Transverse colon (tissue), 4 donors: ENCODE measurements at regions not wholly inside any gene's neighbourhood (a gene's known extent, or its start where the extent isn't known, plus 50 kb on each side); places are given as distances from the start of the nearest gene placed in this dataset.

Source experiments
- EP300 ChIP-seq: sonication (generic); formaldehyde crosslinking; IDR thresholded peaks from one replicate; pipeline ENCODE4 v1.6.1; 2017; ENCODE audit warnings: antibody characterized with exemption, low read depth
- POLR2A ChIP-seq: fragments of 450-650 bp; IDR thresholded peaks from one replicate; pipeline ENCODE4 v1.6.1; 2016; ENCODE audit warnings: antibody characterized with exemption, mild to moderate bottlenecking, moderate library complexity
- POLR2AphosphoS5 ChIP-seq, 3 donors: sonication (generic); formaldehyde crosslinking; IDR thresholded peaks; one replicate each; pipeline ENCODE4 v1.6.1; 2016; ENCODE audit warnings: antibody characterized with exemption in 3 of 3
- TF ChIP-seq, protein P1 (sequence below), 5 experiments: fragments of 200-600 bp in 3 of 5; fragments of 450-650 bp in 2 of 5; sonication (generic) in 3 of 5; IDR thresholded peaks; 1 replicate in 2 of 5; 2 replicates in 3 of 5; pipeline ENCODE4 v1.5.1; 2016 to 2017; ENCODE audit warnings: antibody characterized with exemption in 5 of 5, inconsistent platforms in 3 of 5, mild to moderate bottlenecking in 2 of 5, moderate library complexity in 1 of 5

DNA sequence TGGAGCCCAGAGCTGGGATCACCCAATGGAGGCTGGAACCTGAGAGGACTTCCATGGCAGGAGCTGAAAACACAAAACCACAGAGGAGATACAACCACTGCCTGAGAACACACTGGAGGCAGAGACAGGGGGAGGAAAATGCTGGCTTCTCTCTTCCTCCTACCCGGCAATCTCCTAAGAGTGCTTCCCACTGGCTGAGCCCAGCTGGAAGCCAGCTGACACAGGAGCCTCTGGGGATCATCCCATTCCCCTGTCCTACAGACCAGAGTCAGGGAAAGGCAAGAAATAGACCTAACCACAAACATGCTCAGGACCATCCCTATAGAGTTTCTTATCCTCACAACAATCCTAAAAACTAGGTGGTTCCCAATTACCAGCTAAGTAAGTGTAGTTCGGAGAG lies 112.4 kb upstream of the CDH5 start:
- TF ChIP-seq, protein P1, sequence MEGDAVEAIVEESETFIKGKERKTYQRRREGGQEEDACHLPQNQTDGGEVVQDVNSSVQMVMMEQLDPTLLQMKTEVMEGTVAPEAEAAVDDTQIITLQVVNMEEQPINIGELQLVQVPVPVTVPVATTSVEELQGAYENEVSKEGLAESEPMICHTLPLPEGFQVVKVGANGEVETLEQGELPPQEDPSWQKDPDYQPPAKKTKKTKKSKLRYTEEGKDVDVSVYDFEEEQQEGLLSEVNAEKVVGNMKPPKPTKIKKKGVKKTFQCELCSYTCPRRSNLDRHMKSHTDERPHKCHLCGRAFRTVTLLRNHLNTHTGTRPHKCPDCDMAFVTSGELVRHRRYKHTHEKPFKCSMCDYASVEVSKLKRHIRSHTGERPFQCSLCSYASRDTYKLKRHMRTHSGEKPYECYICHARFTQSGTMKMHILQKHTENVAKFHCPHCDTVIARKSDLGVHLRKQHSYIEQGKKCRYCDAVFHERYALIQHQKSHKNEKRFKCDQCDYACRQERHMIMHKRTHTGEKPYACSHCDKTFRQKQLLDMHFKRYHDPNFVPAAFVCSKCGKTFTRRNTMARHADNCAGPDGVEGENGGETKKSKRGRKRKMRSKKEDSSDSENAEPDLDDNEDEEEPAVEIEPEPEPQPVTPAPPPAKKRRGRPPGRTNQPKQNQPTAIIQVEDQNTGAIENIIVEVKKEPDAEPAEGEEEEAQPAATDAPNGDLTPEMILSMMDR (IDR thresholded peaks at IDR 0.05), result no peak
- TF ChIP-seq POLR2A (no peak), EP300 (no peak), POLR2AphosphoS5 (IDR thresholded peaks at IDR 0.05) (no peak)
